HEK293T (cell line): ENCODE measurements at regions not wholly inside any gene's neighbourhood (a gene's known extent, or its start where the extent isn't known, plus 50 kb on each side); places are given as distances from the start of the nearest gene placed in this dataset.

Experiments
- CTCF ChIA-PET: fragments of 350-600 bp; formaldehyde crosslinking; extraction: SDS; loops from one replicate; lab custom pipeline; 2021; ENCODE audit warnings: antibody characterized with exemption, inconsistent platforms; lab: Yijun Ruan, JAX
- POLR2A ChIA-PET: fragments of 350-600 bp; formaldehyde crosslinking; extraction: SDS; loops from one replicate; lab custom pipeline; 2020; ENCODE audit warnings: antibody characterized with exemption, inconsistent platforms; lab: Yijun Ruan, JAX
- DNase-seq: peaks from one replicate; pipeline ENCODE4 v3.0.0; 2012; ENCODE audit warnings: mixed read lengths; ENCODE audit errors: extremely low spot score
- ARNT ChIP-seq: fragments of 450-650 bp; IDR thresholded peaks from 2 replicates; pipeline ENCODE4 v1.6.1; 2017; ENCODE audit warnings: mild to moderate bottlenecking
- BHLHE40 ChIP-seq: fragments of 450-650 bp; IDR thresholded peaks from 2 replicates; pipeline ENCODE4 v1.6.1; 2016; ENCODE audit warnings: mild to moderate bottlenecking, moderate library complexity, borderline replicate concordance
- CTBP1 ChIP-seq: fragments of 450-650 bp; IDR thresholded peaks from 2 replicates; pipeline ENCODE4 v1.6.1; 2016; ENCODE audit warnings: borderline replicate concordance
- ELF4 ChIP-seq: fragments of 450-650 bp; IDR thresholded peaks from 2 replicates; pipeline ENCODE4 v1.6.1; 2017; ENCODE audit warnings: antibody characterized with exemption
- FOXA1 ChIP-seq: fragments of 450-650 bp; IDR thresholded peaks from 2 replicates; pipeline ENCODE4 v1.6.1; 2016; ENCODE audit warnings: mild to moderate bottlenecking
- FOXK2 ChIP-seq: fragments of 450-650 bp; IDR thresholded peaks from 2 replicates; pipeline ENCODE4 v1.6.1; 2016; ENCODE audit warnings: mild to moderate bottlenecking
- FOXM1 ChIP-seq: fragments of 450-650 bp; IDR thresholded peaks from 2 replicates; pipeline ENCODE4 v1.6.1; 2017; ENCODE audit warnings: mild to moderate bottlenecking, borderline replicate concordance
- HDGF ChIP-seq: fragments of 450-650 bp; IDR thresholded peaks from 2 replicates; pipeline ENCODE4 v1.6.1; 2017; ENCODE audit warnings: antibody characterized with exemption, borderline replicate concordance
- L3MBTL2 ChIP-seq: fragments of 450-650 bp; conservative IDR thresholded peaks from 2 replicates; pipeline ENCODE4 v1.6.1; 2016; ENCODE audit warnings: mild to moderate bottlenecking
- LEF1 ChIP-seq: fragments of 450-650 bp; IDR thresholded peaks from 2 replicates; pipeline ENCODE4 v1.6.1; 2017; ENCODE audit warnings: mild to moderate bottlenecking, borderline replicate concordance
- NFRKB ChIP-seq: fragments of 450-650 bp; IDR thresholded peaks from 2 replicates; pipeline ENCODE4 v1.6.1; 2016; ENCODE audit warnings: mild to moderate bottlenecking, moderate library complexity
- PKNOX1 ChIP-seq: fragments of 450-650 bp; IDR thresholded peaks from 2 replicates; pipeline ENCODE4 v1.6.1; 2016
- SP1 ChIP-seq: fragments of 450-650 bp; IDR thresholded peaks from 2 replicates; pipeline ENCODE4 v1.6.1; 2017
- SUZ12 ChIP-seq: fragments of 450-650 bp; IDR thresholded peaks from 2 replicates; pipeline ENCODE4 v1.6.1; 2016; ENCODE audit warnings: mild to moderate bottlenecking
- TARDBP ChIP-seq: fragments of 450-650 bp; IDR thresholded peaks from 2 replicates; pipeline ENCODE4 v1.6.1; 2016
- ZNF384 ChIP-seq: fragments of 450-650 bp; IDR thresholded peaks from 2 replicates; pipeline ENCODE4 v1.6.1; 2016

- DNase-seq, result no peak
- ChIA-PET CTCF (no interaction called here), POLR2A (no interaction called here)
- no peak for TF ChIP-seq LEF1
- no peak for TF ChIP-seq FOXA1
- TF ChIP-seq SP1, result no peak
- TF ChIP-seq SUZ12, result no peak
- no peak for TF ChIP-seq ELF4
- TF ChIP-seq PKNOX1, result no peak
- TF ChIP-seq FOXM1, result no peak
- no peak for TF ChIP-seq FOXK2
- TF ChIP-seq ZNF384, result no peak
- TF ChIP-seq NFRKB, result no peak
- TF ChIP-seq ARNT, result no peak
- TF ChIP-seq L3MBTL2, result no peak
- no peak for TF ChIP-seq HDGF
- TF ChIP-seq BHLHE40, result no peak
- TF ChIP-seq TARDBP, result no peak
- no peak for TF ChIP-seq CTBP1
These were observed 180.3 kb downstream of the CMPK2 start for GRCh38 chr2:6685447-6685846.

- no peak for DNase-seq
- ChIA-PET CTCF (no interaction called here), POLR2A (no interaction called here)
- TF ChIP-seq NFRKB, result no peak
- no peak for TF ChIP-seq L3MBTL2
- no peak for TF ChIP-seq SP1
- no peak for TF ChIP-seq CTBP1
- no peak for TF ChIP-seq FOXM1
- TF ChIP-seq TARDBP, result no peak
- no peak for TF ChIP-seq BHLHE40
- no peak for TF ChIP-seq FOXA1
- TF ChIP-seq LEF1, result no peak
- TF ChIP-seq SUZ12, result no peak
- TF ChIP-seq ELF4, result no peak
- TF ChIP-seq ZNF384, result no peak
- no peak for TF ChIP-seq PKNOX1
- no peak for TF ChIP-seq ARNT
- TF ChIP-seq HDGF, result no peak
- no peak for TF ChIP-seq FOXK2
These were observed 173.7 kb downstream of the CMPK2 start for GRCh38 chr2:6692056-6692455.

- DNase-seq, result no peak
- CTCF ChIA-PET, result no interaction called here
- POLR2A ChIA-PET, result no interaction called here
- TF ChIP-seq NFRKB, result no peak
- no peak for TF ChIP-seq SP1
- TF ChIP-seq FOXA1, result no peak
- TF ChIP-seq FOXM1, result no peak
These were observed 172.9 kb downstream of the CMPK2 start for GRCh38 chr2:6692819-6693218.

- CTCF ChIA-PET, result no interaction called here
- TF ChIP-seq PKNOX1 (no peak), ELF4 (no peak), ARNT (no peak), HDGF (no peak), NFRKB (no peak), L3MBTL2 (no peak), CTBP1 (no peak), FOXA1 (no peak), SP1 (no peak), ZNF384 (no peak), SUZ12 (no peak), LEF1 (no peak), TARDBP (no peak), BHLHE40 (no peak), FOXK2 (no peak)
- no peak for DNase-seq
- POLR2A ChIA-PET, result no interaction called here
These were observed 171.2 kb downstream of the CMPK2 start for GRCh38 chr2:6694555-6694954.

- DNase-seq, result no peak
- no peak for TF ChIP-seq L3MBTL2
- ChIA-PET CTCF (no interaction called here), POLR2A (no interaction called here)
These were observed 165.4 kb downstream of the CMPK2 start for GRCh38 chr2:6700335-6700734.

GRCh38 chr2:6704077-6704476 is 161.6 kb downstream of the CMPK2 start:
- TF ChIP-seq L3MBTL2, result no peak
- no peak for DNase-seq
- CTCF ChIA-PET, result no interaction called here
- POLR2A ChIA-PET, result no interaction called here

GRCh38 chr2:6721395-6721794 is 144.3 kb downstream of the CMPK2 start:
- DNase-seq, result no peak
- ChIA-PET POLR2A (no interaction called here), CTCF (no interaction called here)
- TF ChIP-seq LEF1 (no peak), FOXK2 (no peak), L3MBTL2 (no peak), ZNF384 (no peak), ARNT (no peak), SP1 (no peak), HDGF (no peak), FOXA1 (no peak)

GRCh38 chr2:6722574-6722973 is 143.1 kb downstream of the CMPK2 start:
- no peak for TF ChIP-seq BHLHE40
- no peak for TF ChIP-seq FOXA1
- no peak for TF ChIP-seq SP1
- TF ChIP-seq NFRKB, result no peak
- TF ChIP-seq FOXK2, result no peak
- TF ChIP-seq ZNF384, result no peak
- no peak for TF ChIP-seq ELF4
- no peak for TF ChIP-seq LEF1
- TF ChIP-seq L3MBTL2, result no peak
- TF ChIP-seq FOXM1, result no peak
- no peak for TF ChIP-seq ARNT
- TF ChIP-seq HDGF, result no peak
- TF ChIP-seq PKNOX1, result no peak
- TF ChIP-seq CTBP1, result no peak
- CTCF ChIA-PET, result no interaction called here
- DNase-seq, result no peak
- POLR2A ChIA-PET, result no interaction called here
